Renal pelvis (tissue), 1 donor: ENCODE measurements at regions not wholly inside any gene's neighbourhood (a gene's known extent, or its start where the extent isn't known, plus 50 kb on each side); places are given as distances from the start of the nearest gene placed in this dataset.

Experiments
- DNase-seq: peaks from one replicate; pipeline ENCODE4 v3.0.0-alpha.2; 2013

DNA sequence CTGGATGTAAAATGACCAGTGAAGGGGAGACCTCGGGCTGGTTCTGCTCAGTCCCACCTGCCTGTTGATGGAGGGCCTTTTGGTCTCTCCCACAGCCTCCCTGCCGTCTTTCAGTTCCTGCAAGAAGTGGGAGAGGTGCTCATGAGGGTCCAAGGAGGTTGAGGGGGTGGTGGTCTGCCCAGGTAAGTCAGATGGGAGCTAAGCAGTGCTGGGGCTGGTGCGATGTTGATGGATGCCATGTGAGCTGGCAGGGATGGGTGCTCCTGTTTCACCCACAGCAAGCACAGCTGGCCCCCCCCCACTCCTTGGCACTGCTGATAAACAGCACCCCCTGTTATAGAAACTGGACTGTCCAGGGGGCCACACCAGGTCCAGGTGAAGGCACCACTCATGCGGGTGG lies 145.6 kb downstream of the NSG2 start:
- DNase-seq: no peak

GRCh38 chr5:174191850-174192655 lies 146.5 kb downstream of the NSG2 start:
- DNase-seq: no peak

DNA sequence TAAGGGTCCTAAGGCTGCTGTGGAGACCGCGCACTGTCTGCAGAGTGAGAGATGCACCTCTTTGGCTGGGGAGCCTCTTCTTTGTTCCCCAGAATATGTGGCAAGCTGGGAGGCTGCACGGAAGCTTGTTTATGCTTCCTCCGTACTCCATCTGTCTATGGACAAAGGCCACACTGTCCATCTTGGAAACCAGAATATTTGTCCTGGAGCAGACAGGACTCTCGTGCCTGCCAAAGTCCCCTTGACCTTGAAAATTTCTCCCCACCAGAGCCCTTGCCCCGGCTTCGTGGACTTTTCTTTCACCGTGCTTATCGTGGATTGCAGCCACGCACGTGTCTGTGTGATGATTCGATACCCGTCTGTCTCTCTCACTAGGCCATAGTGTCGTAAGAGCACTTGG lies 147.4 kb downstream of the NSG2 start:
- no peak for DNase-seq

GRCh38 chr5:174195517-174195916 lies 150.0 kb downstream of the NSG2 start:
- DNase-seq: peak; percentile 44

GRCh38 chr5:174197929-174198328 lies 152.4 kb downstream of the NSG2 start:
- DNase-seq: no peak

GRCh38 chr5:174198541-174198940 lies 153.0 kb downstream of the NSG2 start:
- DNase-seq: no peak

DNA sequence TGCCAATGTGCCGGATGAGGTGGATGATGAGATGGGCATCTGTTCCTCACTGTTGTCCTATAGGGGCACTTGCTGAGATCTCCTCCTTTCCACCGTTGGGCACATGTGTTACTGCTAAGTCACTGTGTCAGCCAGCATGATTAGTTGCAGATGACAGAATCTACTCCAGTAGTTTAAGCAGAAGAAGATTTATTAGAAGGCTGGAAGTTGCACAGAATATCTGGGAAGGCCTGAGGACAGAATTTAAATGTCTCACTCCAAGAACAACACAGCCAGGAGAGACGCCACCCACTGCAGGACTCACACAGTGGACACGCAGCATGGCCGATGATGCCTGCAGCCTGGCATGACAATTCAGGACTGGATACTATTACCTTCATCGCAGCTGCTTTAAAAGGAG lies 157.5 kb downstream of the NSG2 start:
- DNase-seq: no peak

DNA sequence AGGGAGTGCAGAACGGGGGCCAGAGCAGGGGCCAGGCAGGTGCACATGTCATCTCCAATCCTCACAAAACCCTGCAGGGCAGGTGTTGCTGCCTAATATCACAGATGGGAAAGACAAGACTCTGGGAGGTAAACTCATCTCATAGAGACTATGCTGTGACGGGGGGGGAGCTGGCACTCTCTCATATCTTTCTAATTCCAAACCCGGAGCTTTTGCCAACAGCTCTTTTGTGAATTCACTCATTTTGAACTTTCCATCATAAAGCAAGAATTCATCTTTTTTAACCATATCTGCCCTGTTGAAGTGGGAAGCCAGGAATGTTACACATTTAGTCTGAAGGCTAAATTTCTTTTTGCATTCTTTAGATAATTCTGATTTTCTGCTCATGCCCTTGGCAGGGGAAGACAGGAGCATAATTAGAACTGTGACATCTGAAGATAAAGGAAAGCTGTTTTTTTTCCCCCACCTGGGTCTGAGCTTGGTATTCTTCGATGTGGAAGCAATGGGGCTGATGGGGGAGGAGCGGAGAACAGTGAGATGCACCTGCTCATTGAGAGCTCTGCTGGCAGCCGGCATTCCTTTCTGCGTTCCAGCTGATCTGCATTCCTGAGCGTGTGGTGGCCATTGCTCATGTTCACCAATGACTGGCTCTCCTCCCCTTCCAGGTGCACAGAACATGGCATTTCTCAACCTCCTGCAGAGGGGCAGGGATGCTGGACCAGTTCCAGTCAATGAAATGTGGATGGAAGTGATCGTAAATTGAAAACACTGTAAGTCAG lies 159.2 kb downstream of the NSG2 start:
- peak; percentile 48 for DNase-seq

GRCh38 chr5:174205939-174206338 lies 160.4 kb downstream of the NSG2 start:
- no peak for DNase-seq

- DNase-seq: no peak
Measured at GRCh38 chr5:174210596-174211276, 165.2 kb downstream of the NSG2 start.

DNA sequence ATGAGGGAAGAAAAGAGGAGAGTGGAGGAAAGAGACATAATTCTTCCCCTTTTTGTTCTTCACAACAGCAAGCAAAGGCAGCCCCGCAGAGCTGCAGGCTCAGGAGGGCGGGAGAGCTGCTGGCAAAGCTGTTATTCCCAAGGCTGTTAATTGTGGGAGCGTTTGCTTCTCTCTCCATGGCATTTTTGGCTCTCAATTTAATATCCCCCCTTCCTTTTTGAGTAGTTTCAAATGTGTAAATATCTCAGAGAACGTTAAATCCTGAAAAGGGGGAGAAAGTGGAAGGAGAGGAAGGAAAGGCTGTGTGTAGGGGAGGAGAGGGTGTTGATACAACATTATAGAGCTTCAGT lies 165.7 kb downstream of the NSG2 start:
- DNase-seq: no peak

GRCh38 chr5:174217527-174217926 lies 172.0 kb downstream of the NSG2 start:
- DNase-seq: no peak

DNA sequence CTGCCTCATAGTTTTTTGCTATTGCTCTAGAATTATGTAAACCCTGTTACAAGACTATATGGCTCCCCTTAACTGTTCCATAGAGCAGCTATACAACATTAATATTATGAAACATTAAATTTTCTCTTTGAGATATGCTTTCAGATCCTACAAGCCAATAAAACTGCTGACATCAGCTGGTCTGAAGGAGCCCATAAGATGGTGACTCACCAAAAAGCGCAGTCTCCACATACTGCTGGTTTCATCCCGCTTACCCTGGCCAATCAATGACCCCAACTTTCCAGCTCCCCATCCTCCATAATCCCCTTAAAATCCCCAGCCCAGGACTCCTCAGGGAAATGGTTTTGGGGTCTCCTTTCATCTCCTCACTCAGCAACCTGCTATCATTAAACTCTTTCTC lies 172.7 kb downstream of the NSG2 start:
- no peak for DNase-seq

GRCh38 chr5:174220417-174220816 lies 174.9 kb downstream of the NSG2 start:
- no peak for DNase-seq

GRCh38 chr5:174221436-174221835 lies 175.9 kb downstream of the NSG2 start:
- no peak for DNase-seq

GRCh38 chr5:174221946-174222345 lies 176.4 kb downstream of the NSG2 start:
- DNase-seq: no peak

- no peak for DNase-seq
Measured at GRCh38 chr5:174222891-174223290, 177.4 kb downstream of the NSG2 start.

- DNase-seq: no peak
Measured at GRCh38 chr5:174223355-174223754, 177.8 kb downstream of the NSG2 start.

DNA sequence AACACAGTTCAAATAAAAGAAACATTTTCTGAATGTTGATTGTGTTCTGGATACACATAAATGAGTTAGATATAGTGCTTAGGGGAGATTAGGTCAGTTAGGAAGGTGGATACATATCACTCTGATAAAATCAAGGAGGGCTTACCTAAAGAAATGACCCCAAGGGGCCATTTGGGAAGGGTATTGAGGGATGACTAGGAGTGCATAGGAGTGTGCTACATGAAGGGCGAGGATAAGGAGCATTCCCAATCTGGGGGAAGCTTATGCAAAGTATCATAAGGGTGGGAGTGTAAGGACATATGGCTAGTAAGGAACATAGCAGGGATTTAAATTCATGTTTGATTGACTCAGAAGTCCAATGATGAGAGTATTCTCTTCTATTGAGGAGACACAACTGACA lies 183.6 kb downstream of the NSG2 start:
- DNase-seq: no peak

GRCh38 chr5:174229514-174230370 lies 184.2 kb downstream of the NSG2 start:
- no peak for DNase-seq

DNA sequence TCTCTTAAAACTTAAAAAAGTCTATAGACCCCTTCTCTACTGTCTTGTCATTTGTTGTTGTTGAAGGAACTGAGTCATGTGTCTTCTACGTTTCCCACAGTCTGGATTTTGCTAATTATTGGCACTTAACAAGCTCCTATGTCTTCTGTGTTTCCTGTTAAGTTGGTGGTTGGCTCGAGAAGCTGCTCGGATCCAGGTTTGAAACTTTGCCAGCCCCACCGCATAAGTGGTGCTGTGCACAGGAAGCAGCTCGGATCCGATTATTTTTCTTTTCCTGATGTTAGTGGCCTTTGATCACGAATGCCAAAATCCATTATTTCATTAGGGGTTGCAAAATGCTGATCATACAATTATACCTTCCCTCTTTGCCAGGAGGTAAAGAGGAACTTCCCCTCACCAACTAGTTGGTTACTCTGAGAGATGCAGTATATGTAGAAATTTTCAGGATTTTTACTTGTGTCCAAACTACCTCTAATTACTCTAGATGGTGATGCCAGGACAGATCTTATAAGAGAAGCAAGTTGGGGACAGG lies 186.5 kb downstream of the NSG2 start:
- DNase-seq: no peak

DNA sequence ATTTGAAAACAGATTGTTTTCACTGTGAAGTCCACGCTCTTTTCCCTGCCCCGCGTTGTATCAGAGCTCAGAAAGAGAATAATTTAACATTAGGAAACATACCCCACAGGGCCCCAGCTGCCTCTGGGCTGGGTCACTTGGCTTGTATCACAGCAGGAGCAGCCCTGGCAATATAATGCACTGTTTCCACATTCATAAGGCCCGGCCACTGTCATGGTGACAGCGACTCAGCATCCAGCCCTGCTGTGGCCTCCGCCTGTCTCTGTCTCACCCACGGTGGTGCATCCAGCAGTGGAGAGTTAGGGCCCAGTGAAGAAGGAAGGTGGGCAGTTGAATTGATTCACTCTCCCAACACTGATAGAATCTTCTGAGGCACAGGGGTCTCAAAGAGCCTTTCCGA lies 188.9 kb downstream of the NSG2 start:
- DNase-seq: no peak
